G401 (cell line): ENCODE measurements at regions not wholly inside any gene's neighbourhood (a gene's known extent, or its start where the extent isn't known, plus 50 kb on each side); places are given as distances from the start of the nearest gene placed in this dataset.
"Not testable (repeated sequence)": the region's sequence is repeated elsewhere in the genome, so short reads cannot be mapped to it uniquely, and the experiment has no call there.

Experiments used
- DNase-seq: peaks from one replicate; pipeline ENCODE4 v3.0.0-alpha.2; 2015; ENCODE audit warnings: low spot score
- in situ Hi-C: cut with HindIII; loops from 2 replicates; pipeline ENCODE4 v1.10.0; 2016; ENCODE audit warnings: low sequenced_read_pairs, mixed read lengths

DNA sequence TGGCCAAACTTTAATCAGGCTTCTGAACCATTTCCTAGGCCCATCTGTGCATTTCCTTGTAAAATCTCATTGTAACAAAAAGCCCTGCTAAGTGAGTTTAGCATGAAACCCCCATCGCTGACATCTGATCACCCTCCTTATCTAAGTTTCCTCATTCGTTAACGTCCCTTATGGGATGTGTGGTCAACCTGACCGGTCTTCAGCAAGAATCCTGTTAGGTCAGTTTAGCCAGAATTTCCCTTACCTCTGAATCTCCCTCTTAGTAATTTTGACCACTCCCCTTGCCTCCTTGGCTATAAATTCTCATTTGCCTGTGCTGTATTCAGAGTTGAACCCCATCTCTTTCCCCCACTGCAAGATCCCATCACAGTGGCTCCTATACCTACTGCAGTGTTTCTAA lies 239.3 kb downstream of the RMST start:
- DNase-seq = no peak
- in situ Hi-C loops = no loop called here

DNA sequence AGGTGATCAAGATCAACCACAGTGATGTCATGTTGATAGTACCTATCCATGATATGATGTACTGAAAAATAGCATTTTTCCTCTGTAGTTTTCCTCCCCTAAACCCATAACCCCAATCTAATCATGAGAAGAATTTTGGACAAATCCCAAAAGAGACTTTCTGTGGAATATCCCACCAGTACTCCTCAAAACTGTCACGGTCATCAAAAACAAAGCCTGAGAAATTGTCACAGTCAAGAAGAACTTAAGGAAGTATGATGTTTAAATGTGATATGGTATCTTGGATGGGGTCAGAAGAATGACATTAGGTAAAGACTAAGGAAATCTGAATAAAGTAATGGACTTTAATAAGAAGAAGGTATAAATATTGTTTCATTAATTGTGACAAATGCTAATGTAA lies 248.8 kb downstream of the RMST start:
- DNase-seq = no peak
- in situ Hi-C loops = no loop called here

- DNase-seq = no peak
- in situ Hi-C loops = no loop called here
These were observed 250.7 kb downstream of the RMST start for GRCh38 chr12:97713270-97713669.

DNA sequence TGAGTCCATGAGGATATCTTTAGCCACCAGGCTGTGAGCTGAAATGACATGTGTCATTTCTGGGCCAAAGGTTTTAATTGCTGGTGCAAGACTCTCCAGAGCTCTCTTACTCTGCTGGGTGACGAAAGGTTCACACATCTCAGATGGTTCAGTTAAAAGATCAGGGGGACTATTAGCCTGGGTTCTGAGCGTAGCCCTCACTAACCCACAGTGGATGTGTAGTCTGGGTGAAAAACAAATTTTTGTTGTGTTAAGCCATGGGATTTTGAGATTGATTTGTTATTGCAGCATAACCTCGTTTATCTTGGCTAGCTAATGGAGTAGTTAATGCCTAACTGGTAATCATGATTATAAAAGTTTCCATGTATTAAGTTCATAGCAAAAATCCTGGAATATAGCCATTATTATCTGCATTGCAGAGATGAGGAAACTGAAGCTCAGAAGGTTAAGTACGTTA lies 251.5 kb downstream of the RMST start:
- in situ Hi-C loops = no loop called here

GRCh38 chr12:97716356-97716755 lies 253.8 kb downstream of the RMST start:
- DNase-seq = no peak
- in situ Hi-C loops = no loop called here

More for the DNA sequence above, 251.5 kb downstream of the RMST start:
- DNase-seq = no peak

GRCh38 chr12:97723801-97724200 lies 261.2 kb downstream of the RMST start:
- in situ Hi-C loops, DNase-seq: not testable (repeated sequence)

DNA sequence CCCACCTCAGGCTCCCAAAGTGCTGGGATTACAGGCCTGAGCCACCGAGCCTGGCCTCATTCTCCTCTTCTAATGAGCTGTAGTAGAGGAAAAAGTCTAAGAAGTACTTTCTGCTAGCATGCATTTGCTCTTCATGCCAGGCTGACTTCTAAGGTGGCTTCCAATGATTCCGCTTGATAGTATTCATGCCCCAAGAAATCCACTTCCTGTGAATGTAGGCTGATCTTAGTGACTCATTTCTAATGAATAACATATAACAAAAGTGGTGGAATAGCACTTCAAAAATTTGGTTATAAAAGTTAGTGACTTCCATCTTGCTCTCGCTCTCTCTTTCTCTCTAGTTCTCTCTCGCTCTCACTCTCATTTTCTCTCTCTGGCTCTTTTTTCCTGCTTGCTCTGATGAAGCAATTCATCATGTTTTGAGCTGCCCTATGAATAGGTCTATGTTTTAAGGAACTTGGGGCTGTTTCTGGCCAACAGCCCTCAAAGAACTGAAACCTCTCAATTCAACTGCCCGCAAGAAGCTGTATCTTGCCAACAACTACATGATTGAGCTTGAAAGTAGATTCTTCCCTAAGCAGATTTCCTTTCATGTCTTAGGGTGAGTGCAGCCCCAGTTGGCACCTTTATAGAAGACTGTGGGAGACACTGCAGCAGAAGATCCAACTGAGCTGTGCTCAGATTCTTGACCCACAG lies 282.9 kb downstream of the RMST start:
- in situ Hi-C loops = no loop called here
- DNase-seq = no peak

- in situ Hi-C loops = no loop called here
- DNase-seq = no peak
These were observed 285.7 kb downstream of the RMST start for GRCh38 chr12:97748298-97748697.

- DNase-seq = no peak
- in situ Hi-C loops = no loop called here
These were observed 289.1 kb downstream of the RMST start for GRCh38 chr12:97751704-97752103.

- in situ Hi-C loops = no loop called here
- no peak for DNase-seq
These were observed 289.5 kb downstream of the RMST start for GRCh38 chr12:97752129-97752528.

DNA sequence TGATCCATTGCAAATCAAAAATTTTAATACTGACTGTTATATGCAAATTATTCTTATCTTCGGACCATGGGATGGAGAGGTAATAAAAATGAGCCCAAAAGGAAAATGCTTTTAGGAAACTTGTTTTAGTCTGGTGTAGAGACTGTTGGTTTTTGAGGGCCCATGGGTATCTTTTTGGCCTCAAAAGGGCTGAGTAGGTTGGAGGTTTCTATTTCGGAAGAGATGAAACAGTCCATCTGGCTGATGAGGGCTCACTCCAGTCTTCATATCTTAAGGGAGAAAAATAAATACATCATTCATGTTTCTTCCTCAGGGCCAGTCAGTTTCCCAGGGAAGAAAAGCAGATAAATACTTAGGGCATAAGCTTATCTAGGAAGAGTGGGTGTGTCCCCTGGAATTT lies 290.7 kb downstream of the RMST start:
- in situ Hi-C loops = no loop called here
- DNase-seq = no peak

DNA sequence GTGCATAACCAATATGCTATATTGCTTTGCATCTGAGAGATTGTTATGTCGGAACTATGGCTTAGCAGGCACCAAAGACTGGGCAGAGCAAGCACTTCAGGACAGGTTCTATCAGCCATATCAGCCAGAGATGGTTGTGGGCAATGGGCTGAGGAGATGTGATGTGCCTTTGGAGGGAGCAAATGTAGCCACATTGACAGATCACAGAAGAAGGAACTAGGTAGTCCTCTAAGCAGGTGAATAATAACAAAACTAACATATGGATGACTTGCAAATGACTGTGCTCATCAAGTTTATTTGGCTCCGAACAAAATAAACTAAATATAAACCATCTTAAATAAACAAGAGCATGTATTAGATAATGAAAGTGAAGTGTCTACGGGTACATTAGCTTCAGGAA lies 291.7 kb downstream of the RMST start:
- in situ Hi-C loops = no loop called here
- no peak for DNase-seq

- no peak for DNase-seq
- in situ Hi-C loops = no loop called here
These were observed 293.6 kb downstream of the RMST start for GRCh38 chr12:97756066-97756666.

DNA sequence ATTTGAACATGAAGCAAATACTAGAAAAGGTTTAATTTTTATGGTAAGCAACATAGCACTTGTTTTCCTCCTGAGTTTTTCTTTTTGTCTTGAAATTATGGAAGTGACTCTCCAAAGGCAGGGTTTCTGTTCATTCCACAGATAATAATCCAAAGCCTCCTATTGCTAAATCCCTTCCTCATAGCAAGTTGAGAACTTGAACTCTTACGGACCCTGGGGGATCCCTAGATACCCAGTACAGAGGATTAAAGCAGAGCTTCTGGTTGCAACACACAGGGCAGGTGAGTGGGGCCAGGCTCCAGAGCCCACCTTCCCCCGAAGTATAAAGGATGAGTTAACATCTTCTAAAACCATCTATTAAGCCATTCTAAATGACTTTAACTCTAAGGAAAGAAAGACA lies 294.1 kb downstream of the RMST start:
- DNase-seq = no peak
- in situ Hi-C loops = no loop called here

- DNase-seq = no peak
- in situ Hi-C loops = no loop called here
These were observed 295.0 kb downstream of the RMST start for GRCh38 chr12:97757481-97758193.

DNA sequence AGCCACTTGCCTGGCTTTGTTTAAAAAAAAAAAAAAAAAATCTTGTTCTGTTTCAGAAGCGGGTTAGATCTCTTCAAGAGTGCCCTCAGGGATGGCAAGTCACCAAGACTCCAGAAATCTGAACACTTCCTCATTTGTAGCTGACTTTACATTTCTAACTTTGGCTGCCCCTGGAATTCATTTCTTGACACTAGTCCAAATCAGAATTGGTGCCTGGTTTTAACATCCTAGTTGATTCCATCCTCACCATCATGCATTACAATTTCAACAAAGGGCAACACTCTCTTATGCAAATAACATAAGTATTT lies 295.5 kb downstream of the RMST start:
- no peak for DNase-seq
- in situ Hi-C loops = no loop called here

DNA sequence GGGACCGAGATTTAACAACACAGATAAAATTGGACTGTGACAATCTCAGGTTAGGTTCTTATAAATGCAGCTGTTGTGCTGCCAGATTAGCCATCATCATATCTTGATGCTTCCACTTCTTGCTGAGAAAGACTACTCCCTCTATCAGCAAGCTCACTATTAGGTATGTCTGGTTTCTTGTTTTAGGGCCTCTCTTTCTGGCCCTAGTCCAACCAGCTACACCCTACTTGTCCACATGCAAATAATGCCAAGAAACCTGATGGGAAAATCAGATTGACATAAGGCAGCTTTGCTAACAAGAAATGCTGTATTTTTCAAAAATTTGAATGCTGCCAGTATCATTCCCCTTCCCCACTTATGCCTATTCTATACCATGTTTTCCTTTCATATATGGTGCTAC lies 296.0 kb downstream of the RMST start:
- in situ Hi-C loops = no loop called here
- DNase-seq = no peak

GRCh38 chr12:97760601-97761000 lies 298.0 kb downstream of the RMST start:
- no peak for DNase-seq
- in situ Hi-C loops = no loop called here

GRCh38 chr12:97763113-97763512 lies 300.5 kb downstream of the RMST start:
- in situ Hi-C loops = no loop called here

GRCh38 chr12:97764700-97765099 lies 302.1 kb downstream of the RMST start:
- no peak for DNase-seq
- in situ Hi-C loops = no loop called here

More at GRCh38 chr12:97763113-97763512, 300.5 kb downstream of the RMST start:
- no peak for DNase-seq

- in situ Hi-C loops = no loop called here
These were observed 304.7 kb downstream of the RMST start for GRCh38 chr12:97767347-97767746.

More at GRCh38 chr12:97767347-97767746, 304.7 kb downstream of the RMST start:
- no peak for DNase-seq
